ENCODE measurements at regions not wholly inside any gene's neighbourhood (a gene's known extent, or its start where the extent isn't known, plus 50 kb on each side); places are given as distances from the start of the nearest gene placed in this dataset.
"Not testable (repeated sequence)": the region's sequence is repeated elsewhere in the genome, so short reads cannot be mapped to it uniquely, and the experiment has no call there.

DNA sequence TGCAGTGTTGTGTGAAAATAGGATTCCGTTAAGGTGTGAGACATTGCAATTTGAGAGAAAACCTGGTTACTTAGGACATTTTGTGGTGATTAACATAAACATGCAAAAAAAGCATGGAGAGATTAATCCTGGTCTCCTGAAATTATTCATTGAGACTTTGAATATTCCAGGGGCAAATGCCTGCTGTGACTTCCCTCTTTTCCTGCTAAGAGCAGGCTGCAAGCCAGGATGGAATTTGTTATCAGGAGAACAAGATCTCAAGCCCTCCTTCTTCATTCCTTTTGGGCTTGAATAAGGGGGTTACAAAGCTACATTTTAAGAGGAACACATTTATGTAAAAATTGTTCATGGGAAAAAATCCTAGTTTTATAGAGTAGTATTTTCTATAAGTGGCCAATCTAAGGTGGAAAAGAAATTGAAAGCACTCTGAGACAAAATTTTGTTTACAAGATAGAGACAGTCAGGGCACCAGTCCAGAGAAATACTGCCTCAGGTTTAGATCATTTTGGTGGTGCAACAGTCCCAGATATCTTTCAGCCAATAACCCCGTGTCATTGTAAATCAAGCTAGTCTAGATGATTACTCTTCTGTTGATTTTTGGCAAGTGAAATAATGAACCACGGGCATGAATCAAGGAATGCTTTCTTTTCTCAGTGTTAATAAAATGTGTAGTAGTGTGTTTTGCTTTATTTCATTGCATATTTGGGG is 1528.3 kb upstream of the AGA start:
- DNase-seq (ENCODE audit: low read depth) = no peak

DNA sequence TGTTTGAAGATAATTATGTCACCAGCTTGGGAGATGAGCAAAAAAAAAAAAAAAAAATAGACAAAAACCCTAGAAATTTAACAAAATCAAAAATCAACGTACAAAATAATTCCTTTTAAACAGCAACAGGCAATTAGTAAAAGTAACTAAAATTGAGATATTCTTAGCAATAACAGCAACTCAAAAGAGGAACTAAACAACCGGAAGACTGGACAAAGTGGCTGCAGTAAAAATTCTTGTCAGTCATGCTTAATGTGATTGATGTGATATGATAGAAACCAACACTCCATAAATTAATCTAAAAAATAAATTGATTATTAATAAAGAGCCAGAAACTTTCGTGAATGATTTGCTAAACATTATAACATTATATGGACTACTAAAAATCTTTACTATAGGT is 1534.6 kb upstream of the AGA start:
- DNase-seq (ENCODE audit: low read depth) = no peak

DNA sequence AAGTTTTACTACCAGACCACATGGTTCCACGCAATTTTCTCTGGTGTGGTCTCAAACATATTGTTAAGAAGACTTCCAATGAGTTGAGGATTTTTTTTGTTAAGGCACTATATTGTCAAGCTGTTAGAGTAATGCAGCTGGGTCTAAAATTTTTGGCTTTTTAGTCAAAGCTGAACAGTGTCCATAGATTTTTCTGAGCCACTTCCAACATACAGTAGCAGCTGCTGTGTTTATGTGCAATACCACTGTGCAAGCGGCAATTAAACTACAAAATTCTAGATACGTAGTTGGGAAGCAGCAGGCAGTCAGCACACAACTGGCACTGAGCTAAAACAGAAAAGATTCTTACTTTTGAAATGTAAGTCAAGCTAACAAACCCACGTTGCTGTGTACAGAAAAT is 1551.1 kb upstream of the AGA start:
- DNase-seq (ENCODE audit: low read depth) = no peak

DNA sequence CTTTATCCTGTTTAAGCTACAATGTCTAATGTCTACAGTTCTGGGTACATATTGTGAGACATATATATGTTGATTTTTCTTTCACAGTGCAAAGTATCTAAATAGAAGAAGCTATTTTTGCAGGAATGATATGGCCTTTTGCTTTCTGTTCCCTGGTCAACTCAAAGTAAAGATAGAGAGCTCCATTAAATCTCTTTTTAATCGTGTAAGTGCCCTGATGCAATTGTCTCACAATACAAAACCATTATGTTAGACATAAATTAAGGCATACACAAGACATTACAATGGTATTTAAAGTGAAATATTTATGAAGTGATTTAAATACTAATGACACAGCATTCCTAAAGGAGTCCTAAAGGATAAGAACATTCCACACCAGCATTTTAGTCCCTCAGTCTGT is 1559.7 kb upstream of the AGA start:
- no peak for DNase-seq (ENCODE audit: low read depth)

DNA sequence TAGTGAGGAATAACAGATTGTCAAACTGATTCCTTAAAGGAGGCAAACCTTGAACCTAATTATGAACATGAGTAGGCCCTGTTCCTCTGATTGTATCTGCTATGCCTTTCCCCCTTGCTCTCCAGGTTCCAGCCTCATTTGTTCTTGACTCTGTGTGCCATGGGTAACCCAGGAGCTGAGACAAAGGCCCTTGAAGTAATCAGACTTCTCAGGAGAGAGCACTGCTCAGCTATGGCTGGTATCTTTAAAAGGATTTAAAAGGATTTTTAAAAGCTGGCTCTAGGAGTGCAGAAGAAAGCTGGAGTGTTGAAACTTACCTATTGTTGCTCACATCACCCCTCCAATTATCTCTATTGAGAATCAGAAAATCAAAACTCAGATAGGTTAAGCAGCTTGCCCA is 1565.5 kb upstream of the AGA start:
- no peak for DNase-seq (ENCODE audit: low read depth)

DNA sequence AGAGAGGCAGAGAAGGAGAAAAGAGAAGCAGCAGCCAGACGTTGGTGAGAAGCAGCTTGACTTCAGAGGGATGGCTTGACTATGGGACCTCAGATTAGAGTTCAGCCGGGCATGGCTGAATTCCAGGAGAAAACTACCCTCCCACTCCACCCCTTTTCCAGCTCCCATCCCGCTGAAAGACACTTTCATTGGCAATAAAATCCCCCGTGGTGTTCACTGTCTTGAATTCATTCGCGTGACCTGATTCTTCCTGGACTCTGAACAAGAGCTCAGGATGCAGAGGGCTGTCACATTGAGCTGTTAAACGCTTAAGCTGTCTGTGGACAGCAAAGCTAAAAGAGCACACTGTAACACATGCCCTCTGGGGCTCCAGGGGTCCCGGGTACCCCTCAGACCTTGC is 1575.3 kb upstream of the AGA start:
- DNase-seq (ENCODE audit: low read depth) = no peak

DNA sequence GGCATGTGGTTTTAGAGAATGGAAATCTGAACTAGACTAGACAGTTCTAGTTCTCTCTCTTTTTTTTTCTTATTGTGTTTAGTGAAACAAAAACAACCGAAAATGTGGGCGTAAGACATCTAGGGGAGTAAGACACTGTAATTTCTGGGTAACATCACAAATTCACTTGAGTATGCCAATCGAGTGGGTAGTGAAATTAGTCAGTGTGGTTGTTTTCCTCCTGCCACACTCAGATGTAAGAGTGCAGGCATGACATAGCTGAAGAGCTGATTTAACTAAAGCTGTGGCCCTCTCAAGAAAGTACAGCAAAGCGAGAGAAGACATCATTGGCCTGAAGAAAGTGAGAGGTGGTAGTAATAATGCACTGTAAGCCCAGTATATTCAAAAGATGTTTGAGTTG is 1585.3 kb upstream of the AGA start:
- no peak for DNase-seq (ENCODE audit: low read depth)

DNA sequence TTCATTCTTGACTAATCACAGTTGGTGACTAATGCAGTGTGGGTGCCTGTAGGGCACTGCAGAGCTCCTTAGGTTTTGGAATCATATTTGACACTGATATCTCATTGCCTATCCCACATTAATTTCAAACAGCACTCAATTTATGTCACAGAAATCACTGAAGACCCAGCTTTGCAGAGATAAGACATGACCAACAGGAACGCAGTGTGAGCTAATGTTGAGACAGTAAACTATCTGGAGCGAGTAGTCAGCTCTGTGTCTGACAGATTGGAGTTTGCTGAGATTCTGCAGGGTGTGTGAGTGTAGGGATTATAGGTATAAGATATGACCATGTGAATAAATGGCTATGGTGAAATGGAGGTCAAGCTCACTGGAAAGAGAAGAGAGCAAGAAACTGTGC is 1586.1 kb upstream of the AGA start:
- DNase-seq (ENCODE audit: low read depth) = no peak

DNA sequence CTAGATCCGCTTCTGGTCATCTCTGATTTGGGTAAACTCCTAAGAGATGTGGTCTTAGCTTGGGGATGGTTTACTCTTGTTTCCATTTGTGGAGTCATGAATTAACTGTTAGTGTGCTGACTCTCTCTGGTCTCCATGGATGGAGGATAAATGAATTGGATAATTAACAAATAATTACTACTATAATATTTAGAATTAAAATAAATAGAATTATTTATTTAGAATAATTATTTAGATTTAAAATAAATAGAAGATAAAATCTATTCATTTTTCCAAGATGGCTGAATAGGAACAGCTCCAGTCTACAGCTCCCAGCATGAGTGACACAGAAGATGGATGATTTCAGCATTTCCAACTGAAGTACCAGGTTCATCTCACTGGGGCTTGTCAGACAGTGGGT is 1587.4 kb upstream of the AGA start:
- no peak for DNase-seq (ENCODE audit: low read depth)

DNA sequence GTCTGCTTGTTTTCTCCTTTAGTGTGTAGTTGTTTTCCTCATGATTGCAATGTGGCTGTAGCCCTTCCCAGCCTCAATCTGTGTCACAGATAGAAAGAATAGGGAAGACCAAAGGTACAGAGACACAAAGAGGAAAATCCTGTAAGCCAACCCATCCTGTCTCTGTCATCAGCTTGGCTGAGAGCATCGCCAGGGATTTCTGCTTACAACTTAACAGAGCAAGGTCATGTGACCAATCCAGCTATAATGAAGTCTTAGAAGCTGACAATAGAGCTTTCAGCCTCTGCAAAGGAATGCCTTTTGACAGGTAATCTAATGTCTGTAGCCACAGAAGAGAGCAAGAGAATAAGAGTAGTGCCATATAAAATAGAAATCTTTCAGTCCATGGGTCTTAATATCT is 1598.0 kb upstream of the AGA start:
- no peak for DNase-seq (ENCODE audit: low read depth)

DNA sequence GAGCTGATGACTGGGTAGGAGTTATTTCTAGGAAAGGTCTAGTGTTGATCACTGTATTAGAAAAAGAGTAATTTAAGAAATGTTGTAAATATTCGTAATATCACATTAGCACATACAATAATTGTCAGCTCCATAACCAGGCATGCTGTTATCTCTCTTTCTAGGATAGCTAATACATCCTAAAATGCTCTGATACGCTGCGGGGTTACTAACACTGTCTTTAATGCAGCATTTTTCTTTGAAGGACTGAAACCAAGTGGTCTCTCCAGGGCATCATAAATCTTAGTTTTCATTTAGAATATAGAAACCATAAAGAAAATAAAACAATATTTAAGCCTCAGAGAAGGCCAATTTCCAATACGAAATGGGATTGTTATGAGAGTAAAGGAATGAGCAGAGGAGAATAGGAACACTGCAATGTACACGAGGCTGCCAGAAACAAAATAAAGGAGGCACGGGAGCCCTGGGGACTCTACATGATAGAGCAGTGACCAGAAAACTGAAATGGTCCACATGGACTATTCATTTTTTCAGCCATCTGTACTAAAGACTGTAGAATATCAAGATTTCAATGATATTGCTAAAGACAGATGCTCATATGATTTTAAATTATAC is 1606.7 kb upstream of the AGA start:
- no peak for DNase-seq (ENCODE audit: low read depth)

DNA sequence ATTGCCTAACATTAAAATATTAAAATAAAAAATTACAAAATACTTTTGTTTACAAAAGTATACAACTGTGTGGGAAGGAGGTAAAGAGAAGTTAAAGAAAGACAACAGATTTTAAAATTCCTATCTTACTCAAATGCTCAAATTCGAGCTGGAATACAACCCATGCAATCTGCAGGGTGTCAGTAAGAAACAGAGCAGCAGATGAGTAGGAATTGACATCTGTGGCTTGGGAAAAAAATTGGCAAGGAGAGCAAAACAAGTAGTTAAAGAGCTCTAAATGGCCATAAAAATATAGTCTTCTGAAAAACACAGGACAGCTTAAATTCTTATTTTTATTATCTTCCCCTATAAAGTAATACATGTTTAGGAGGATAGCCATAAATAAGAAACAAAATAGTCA is 1609.0 kb upstream of the AGA start:
- DNase-seq (ENCODE audit: low read depth) = no peak

DNA sequence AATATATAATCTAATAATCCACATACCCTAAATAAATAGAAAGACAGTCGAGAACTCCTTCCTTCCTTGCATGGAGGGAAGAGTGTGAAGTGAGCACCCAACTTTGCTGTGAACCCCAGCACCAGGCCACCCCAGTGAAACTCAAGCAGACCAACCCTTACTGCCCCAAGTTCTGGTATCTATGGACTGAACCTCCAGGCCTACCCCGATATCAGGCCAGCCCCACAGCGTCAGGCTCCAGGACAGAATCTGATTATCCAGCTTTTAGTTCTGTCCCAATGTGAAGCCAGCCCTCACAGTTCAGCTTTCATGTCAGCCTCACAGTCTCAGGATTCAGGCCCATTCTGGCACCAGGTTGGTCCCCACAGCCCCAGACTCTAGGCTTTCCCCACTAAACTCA is 1617.2 kb upstream of the AGA start:
- DNase-seq (ENCODE audit: low read depth) = no peak

DNA sequence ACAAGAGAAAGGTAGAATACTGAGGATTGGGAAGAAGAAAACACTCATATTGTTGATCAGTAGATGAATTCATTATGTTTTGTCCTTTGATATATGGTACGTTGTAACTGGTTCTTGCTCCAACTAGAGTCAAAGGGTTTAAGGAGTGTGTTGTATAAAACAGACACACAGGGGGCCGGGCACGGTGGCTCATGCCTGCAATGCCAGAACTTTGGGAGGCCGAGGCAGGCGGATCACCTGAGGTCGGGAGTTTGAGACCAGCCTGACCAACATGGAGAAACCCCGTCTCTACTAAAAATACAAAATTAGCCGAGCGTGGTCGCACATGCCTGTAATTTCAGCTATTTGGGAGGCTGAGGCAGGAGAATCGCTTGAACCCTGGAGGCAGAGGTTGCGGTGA is 1624.0 kb upstream of the AGA start:
- not testable (repeated sequence) for DNase-seq (ENCODE audit: low read depth)

DNA sequence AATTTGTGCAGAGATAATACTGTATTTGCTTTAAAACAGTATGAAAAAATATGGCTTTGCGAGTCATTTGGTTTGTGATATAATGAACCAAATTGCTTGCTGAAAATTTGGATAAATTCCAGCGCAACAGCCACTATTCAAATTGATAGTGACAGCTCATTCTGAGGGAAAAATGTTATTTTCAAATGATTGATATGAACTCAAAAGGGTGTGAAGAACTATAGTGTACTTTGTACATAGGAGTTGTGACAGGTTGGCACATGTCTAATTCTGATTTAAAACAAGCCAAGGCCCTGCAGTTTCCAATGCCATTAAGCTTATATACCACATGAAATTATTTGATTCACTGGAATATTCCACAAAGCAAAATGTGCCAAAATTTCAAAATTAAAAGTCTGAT is 1628.9 kb upstream of the AGA start:
- no peak for DNase-seq (ENCODE audit: low read depth)

DNA sequence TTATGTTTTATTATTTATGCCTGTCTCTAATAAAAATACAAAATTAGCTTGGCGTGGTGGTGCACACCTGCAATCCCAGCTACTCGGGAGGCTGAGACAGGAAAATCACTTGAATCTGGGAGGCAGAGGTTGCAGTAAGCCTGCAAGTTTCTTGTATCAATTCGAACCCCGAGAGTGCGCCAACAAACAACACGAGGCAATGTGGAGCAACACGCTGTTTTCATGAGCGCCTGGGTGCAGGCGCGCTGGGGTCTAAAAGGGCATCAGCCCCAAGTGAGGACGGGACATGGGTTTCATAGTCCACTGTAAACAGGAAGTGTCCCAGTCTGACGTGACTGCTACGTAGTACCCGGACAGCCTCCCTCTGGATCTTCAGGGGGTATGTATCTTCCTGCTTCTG is 1634.6 kb upstream of the AGA start:
- DNase-seq (ENCODE audit: low read depth) = no peak

DNA sequence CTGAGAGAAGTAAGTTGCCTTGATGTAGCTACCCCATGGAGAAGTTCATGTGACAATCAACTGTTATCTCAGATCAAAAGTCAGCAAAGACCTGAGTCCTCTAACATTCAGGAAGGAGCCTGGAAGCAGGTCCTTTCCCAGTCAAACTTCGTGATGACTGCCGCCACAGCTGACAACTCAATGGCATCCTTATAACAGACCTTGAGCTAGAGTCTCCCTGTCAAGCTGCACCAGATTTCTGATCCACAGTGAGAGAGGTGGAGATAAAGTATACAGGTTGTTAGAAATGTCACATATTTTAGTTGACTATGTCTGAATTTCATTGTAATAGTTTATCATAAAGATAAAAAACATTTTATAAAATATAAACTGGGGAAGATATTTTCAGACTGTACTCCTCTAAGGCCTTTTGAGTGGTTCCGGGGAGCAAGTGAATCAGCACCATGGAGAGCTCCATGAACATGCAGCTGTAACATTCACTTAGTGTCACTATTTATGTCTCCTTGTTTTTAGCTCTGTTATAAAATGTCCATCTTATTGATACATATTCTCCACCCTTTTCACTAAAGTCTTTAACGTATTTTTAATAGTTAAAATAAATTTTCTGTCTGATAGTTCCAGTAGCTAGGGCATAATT is 1653.5 kb upstream of the AGA start:
- DNase-seq (ENCODE audit: low read depth) = no peak

DNA sequence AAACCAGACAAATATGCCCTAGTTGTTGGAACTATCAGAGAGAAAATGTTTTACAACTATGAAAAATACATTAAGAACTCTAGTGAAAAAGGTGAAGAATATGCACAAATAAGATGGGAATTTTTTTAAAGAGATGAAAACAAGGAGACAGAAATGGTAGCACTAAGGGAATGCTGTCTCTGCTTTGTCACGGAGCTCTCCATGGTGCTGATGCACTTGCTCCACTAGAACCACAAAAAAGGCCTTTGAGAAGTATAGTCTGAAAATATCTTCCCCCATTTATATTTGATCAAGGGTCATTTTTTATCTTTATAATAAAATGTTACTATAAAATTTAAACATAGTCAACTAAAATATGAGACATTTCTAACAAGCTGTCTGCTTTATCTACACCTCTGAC is 1655.5 kb upstream of the AGA start:
- DNase-seq (ENCODE audit: low read depth) = no peak

DNA sequence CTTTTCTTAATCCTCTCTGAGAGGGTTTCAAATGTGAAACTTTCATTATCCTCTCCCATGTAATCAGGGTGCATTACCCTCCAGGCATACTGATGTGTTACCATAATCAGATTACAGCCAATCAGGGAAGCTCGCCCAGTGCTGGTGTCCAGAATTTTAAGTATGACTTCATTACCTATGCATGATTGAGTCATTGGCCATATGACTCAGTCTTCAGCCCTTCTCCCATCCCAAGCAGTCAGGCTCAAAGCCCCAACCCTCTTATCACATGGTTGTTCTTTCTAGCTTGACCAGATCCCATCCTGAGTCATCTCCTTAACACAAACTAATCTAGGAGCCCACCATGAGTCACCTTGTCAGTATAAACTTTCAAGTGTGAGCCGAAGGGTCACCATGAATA is 1668.1 kb upstream of the AGA start:
- peak; percentile 96 for DNase-seq (ENCODE audit: low read depth)

DNA sequence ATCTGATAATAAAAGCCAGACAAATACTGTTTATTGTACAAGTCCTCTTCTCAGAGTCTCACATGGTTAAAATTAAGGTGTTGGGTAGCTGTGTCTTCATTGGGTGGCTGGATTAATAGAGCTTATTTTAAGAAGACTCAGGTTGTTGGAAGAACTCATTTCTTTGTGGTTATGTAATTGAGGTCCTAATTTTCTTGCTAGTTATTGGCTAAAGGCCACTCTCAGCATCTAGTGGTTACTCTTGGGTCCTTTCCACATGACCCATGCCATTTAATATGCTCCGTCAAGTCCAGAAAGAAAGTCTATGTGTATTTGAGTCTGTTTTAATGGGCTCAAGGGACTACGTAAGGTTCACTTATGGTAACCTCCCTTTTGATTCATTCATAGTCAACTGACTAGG is 1668.6 kb upstream of the AGA start:
- DNase-seq (ENCODE audit: low read depth) = no peak

DNA sequence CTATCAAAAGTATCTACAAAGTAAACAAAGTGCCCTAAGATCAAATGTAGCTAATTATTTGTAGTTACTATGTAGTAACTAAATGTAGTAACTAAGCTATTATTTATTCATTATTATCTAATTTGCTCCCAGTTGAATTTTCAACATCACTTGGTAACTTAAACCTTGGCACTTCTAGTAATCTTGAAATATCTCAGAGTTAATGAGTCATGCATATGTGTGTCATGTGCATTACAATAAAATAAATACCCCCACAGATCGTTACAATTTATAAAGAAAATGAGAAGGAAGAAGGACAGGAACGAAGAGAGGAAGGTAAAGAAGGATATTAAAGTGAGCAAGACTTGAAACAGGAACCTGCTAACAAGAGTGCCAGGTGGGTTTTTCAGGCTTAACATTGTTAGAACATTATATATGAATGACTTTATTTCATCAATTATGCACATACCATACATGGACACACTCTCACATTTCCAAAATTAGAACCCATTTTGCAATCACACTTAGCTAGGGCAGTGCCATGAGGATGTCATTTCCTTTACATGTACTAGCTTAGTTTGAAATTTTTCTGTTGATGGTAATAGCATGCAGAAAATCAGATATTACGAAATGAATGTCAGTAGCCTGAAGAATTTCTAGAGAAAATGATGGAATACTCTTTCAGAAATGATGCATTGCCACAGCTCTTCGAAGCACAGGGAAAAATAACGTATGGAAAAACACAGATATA is 1670.4 kb upstream of the AGA start:
- peak; percentile 39 for DNase-seq (ENCODE audit: low read depth)

DNA sequence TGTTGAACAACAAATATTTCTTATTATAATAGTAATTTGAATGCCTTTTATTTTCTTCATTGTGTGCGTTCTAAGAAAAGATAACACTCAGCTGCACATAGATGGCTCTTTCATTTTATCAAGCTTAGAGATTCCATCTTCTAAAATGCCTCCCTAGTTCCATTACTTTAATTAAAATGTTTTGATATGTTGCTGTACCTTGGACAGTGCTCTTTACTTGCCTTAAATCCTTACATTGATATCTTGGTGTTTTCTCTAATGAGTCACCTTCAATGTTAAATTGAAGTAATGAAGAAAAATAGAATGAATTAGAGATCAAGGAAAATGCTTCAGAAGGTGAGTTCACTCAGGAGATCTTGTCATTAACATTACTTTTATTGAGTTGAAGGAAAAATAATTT is 1672.4 kb upstream of the AGA start:
- no peak for DNase-seq (ENCODE audit: low read depth)

DNA sequence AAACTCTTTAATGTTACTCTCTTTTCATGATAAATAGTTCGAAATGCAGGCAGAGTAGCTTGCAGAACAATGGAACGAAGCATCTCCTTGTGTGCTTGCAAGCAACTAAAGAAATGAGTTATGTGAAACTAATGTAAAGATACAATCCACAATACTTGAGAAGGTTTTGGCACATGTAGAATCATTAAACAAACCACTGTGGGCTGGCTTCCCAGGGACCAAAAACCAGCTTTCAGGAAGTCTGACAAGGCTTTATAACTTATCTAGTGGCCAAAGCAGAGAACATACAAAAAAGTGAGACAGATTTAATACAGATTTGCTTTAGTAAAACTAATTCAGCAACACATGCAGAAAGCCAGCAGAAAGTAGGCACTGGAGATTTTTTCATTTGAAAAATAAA is 1673.8 kb upstream of the AGA start:
- no peak for DNase-seq (ENCODE audit: low read depth)

Data from HS-5 (cell line).